Glutamatergic neuron (in vitro differentiated cells): ENCODE measurements at regions not wholly inside any gene's neighbourhood (a gene's known extent, or its start where the extent isn't known, plus 50 kb on each side); places are given as distances from the start of the nearest gene placed in this dataset.
A peak's percentile ranks its signal among the peaks of the same experiment; 100 is the strongest.

Source experiments
- DNase-seq: peaks from one replicate; pipeline ENCODE4 v3.0.0; 2022
- H3K27ac Mint-ChIP-seq: one replicate; pipeline ENCODE4 v1.8.0; 2020; ENCODE audit warnings: mild to moderate bottlenecking, mixed read lengths, inconsistent platforms; ENCODE audit not compliant: unreplicated experiment
- H3K27me3 Mint-ChIP-seq: one replicate; pipeline ENCODE4 v1.8.0; 2020; ENCODE audit warnings: mild to moderate bottlenecking, moderate library complexity, mixed read lengths, inconsistent platforms; ENCODE audit not compliant: unreplicated experiment
- H3K36me3 Mint-ChIP-seq: one replicate; pipeline ENCODE4 v1.8.0; 2020; ENCODE audit warnings: mild to moderate bottlenecking, mixed read lengths, inconsistent platforms; ENCODE audit not compliant: unreplicated experiment
- H3K4me1 Mint-ChIP-seq: one replicate; pipeline ENCODE4 v1.8.0; 2020; ENCODE audit warnings: mild to moderate bottlenecking, low read depth, mixed read lengths, inconsistent platforms; ENCODE audit not compliant: unreplicated experiment
- H3K4me3 Mint-ChIP-seq: one replicate; pipeline ENCODE4 v1.8.0; 2020; ENCODE audit warnings: mild to moderate bottlenecking, mixed read lengths, inconsistent platforms; ENCODE audit not compliant: unreplicated experiment
- H3K9me3 Mint-ChIP-seq: one replicate; pipeline ENCODE4 v1.8.0; 2020; ENCODE audit warnings: mild to moderate bottlenecking, moderate library complexity, mixed read lengths, inconsistent platforms; ENCODE audit not compliant: unreplicated experiment
- TF ChIP-seq, protein P1 (sequence below): fragments of 200-600 bp; sonication (generic); IDR thresholded peaks from one replicate; pipeline ENCODE4 v1.5.0; 2021; ENCODE audit not compliant: partially characterized antibody, unreplicated experiment

DNA sequence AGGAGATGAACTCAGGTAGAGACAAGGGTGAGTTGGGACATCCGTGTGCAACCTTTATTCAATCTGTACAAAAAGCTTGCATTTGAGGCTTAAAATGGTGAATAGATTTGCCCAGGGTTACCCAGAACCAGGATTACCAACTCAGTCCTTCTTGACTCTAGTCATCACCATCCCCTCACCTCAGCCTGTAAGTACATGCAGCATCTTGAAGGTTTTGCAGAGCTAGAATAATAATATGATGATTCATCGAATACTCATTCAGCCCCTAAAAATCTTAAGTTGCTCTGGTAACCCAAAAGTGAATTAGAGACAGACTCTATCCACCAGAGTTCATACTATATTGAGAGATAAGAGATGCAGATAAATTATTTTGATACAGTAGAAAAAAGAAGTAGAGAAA lies 90.3 kb downstream of the NKX2-1 start:
- Mint-ChIP-seq H3K27me3 (no peaks in the 10 kb centered on the region), H3K4me1 (peaks cover 25% of the 10 kb centered on the region)

DNA sequence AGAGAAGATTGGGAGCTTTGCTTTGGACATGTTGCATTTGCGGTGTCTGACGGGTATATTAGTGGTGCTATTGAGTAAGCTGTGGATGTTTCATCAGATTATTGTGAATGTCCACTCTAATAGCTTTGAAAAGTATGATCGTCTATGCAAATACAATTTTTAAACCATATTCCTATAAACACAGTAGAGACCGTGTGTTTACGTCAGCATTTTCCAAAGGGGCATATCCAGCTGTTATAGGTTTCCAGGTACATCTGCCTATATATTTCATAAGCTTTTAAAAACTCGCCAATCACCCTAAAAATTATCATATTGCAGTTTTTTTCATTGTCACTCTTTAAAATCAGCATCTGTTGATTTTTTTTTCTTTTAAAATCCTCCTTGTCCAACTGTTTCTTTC lies 91.7 kb downstream of the NKX2-1 start:
- DNase-seq, result no peak
- no peaks in the 10 kb centered on the region for H3K36me3 Mint-ChIP-seq
- no peak overlapping the region for H3K4me3 Mint-ChIP-seq
- TF ChIP-seq, protein P1, sequence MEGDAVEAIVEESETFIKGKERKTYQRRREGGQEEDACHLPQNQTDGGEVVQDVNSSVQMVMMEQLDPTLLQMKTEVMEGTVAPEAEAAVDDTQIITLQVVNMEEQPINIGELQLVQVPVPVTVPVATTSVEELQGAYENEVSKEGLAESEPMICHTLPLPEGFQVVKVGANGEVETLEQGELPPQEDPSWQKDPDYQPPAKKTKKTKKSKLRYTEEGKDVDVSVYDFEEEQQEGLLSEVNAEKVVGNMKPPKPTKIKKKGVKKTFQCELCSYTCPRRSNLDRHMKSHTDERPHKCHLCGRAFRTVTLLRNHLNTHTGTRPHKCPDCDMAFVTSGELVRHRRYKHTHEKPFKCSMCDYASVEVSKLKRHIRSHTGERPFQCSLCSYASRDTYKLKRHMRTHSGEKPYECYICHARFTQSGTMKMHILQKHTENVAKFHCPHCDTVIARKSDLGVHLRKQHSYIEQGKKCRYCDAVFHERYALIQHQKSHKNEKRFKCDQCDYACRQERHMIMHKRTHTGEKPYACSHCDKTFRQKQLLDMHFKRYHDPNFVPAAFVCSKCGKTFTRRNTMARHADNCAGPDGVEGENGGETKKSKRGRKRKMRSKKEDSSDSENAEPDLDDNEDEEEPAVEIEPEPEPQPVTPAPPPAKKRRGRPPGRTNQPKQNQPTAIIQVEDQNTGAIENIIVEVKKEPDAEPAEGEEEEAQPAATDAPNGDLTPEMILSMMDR, result no peak
- no peaks in the 10 kb centered on the region for H3K9me3 Mint-ChIP-seq
- H3K27ac Mint-ChIP-seq, result no peak overlapping the region
- H3K4me1 Mint-ChIP-seq, result peaks cover 34% of the 10 kb centered on the region
- no peaks in the 10 kb centered on the region for H3K27me3 Mint-ChIP-seq

More for the DNA sequence above, 90.3 kb downstream of the NKX2-1 start:
- H3K27ac Mint-ChIP-seq, result no peak overlapping the region
- no peaks in the 10 kb centered on the region for H3K9me3 Mint-ChIP-seq
- H3K36me3 Mint-ChIP-seq, result no peaks in the 10 kb centered on the region
- DNase-seq, result no peak
- H3K4me3 Mint-ChIP-seq, result no peak overlapping the region
- TF ChIP-seq, protein P1, result no peak

DNA sequence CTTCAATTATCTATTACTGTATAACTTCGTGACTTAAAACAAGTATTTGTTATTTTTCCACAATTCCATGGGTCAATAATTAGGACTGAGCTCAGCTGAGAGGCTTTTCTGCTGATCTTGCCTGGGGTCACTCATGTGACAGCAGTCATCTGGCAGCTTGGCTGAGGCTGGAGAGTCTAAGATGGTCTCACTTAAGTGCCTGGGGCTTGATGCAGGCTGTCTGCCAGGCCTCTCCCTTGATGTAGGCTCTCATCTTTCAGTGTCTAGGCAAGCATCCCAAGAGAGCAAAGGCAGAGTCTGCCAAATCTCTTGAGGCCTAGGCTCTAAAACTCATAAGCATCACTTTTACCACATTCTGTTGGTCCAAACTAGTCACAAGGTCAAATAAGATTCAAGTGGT lies 93.2 kb downstream of the NKX2-1 start:
- H3K27me3 Mint-ChIP-seq, result no peaks in the 10 kb centered on the region

DNA sequence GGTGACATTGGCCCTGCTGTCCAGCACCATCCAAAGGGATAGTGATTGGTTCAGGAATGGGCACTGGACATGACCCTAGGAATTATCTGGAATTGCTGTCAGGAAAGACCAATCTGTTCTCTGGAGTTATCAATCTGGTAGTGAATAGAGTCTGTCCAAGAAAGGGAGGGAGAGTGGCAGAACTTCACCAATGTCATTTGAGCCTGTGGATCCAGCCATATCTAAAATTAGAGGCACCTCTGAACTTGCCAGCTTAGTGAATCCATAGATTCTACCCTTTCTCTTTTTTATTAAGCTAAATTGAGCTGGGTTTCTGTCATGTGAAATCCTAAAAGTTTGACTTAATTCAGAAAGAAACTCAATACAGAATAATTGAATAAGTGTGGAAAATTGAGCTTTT lies 93.9 kb downstream of the NKX2-1 start:
- H3K9me3 Mint-ChIP-seq, result no peaks in the 10 kb centered on the region
- H3K27ac Mint-ChIP-seq, result no peak overlapping the region
- peaks cover 37% of the 10 kb centered on the region for H3K4me1 Mint-ChIP-seq
- DNase-seq, result no peak
- TF ChIP-seq, protein P1, result no peak
- no peaks in the 10 kb centered on the region for H3K36me3 Mint-ChIP-seq
- no peak overlapping the region for H3K4me3 Mint-ChIP-seq
- H3K27me3 Mint-ChIP-seq, result no peaks in the 10 kb centered on the region

More for the DNA sequence above, 93.2 kb downstream of the NKX2-1 start:
- peak; percentile 47 for DNase-seq
- Mint-ChIP-seq H3K4me1 (peaks cover 37% of the 10 kb centered on the region), H3K4me3 (no peak overlapping the region), H3K9me3 (no peaks in the 10 kb centered on the region), H3K36me3 (no peaks in the 10 kb centered on the region), H3K27ac (no peak overlapping the region)
- TF ChIP-seq, protein P1, result no peak

DNA sequence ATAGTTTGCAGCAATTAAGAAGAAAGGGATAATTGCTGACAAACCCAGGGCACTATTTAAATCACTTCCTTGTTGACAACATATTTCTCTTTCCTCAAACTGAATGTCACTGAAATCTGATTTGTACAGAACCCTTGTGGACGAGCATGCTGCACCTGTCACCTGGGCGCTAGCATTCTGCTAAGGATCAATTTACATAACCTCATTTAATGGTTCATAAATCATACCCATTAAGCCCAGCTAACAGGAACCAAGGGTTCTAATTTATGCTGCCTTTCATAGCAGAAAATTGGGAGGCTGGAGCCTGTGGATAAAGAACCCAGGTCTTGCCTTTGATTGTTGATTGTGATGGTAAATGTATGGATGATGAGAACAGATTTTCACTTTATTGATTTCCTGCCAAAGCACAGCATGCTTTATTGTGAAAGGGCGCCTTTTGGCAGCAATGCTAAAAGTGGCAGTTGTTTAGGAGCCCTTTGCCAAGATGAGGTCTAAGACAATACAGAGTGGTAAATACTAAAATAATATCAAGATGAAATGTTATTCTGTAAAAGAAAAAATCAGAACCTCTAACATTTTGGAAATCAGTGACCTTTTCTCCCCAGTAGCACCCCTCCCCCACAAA lies 95.4 kb downstream of the NKX2-1 start:
- Mint-ChIP-seq H3K9me3 (no peaks in the 10 kb centered on the region), H3K4me3 (peak overlapping the region; percentile 3), H3K4me1 (peaks cover 37% of the 10 kb centered on the region), H3K27ac (no peak overlapping the region), H3K36me3 (no peaks in the 10 kb centered on the region), H3K27me3 (no peaks in the 10 kb centered on the region)
- TF ChIP-seq, protein P1, result no peak
- no peak for DNase-seq
